H9 (cell line): ENCODE measurements at regions not wholly inside any gene's neighbourhood (a gene's known extent, or its start where the extent isn't known, plus 50 kb on each side); places are given as distances from the start of the nearest gene placed in this dataset.

Experiments used
- DNase-seq: peaks from one replicate; pipeline ENCODE4 v3.0.0-alpha.2; 2017
- H2AFZ ChIP-seq: one replicate; pipeline ENCODE4 v1.6.1; 2013; ENCODE audit warnings: mild to moderate bottlenecking, low read length, control low read depth, moderate library complexity
- H2AK5ac ChIP-seq: 2 replicates; pipeline ENCODE4 v1.6.1; 2013; ENCODE audit warnings: low read length, control low read depth, mixed read lengths; ENCODE audit not compliant: insufficient read length
- H2BK120ac ChIP-seq: one replicate; pipeline ENCODE4 v1.6.1; 2013; ENCODE audit warnings: low read depth, mild to moderate bottlenecking, low read length, control low read depth, inconsistent platforms; ENCODE audit not compliant: poor library complexity, severe bottlenecking
- H2BK12ac ChIP-seq: 2 replicates; pipeline ENCODE4 v1.6.1; 2013; ENCODE audit warnings: low read length, control low read depth, mixed read lengths, low read depth; ENCODE audit not compliant: insufficient read length
- H2BK15ac ChIP-seq: 2 replicates; pipeline ENCODE4 v1.6.1; 2013; ENCODE audit warnings: low read depth, low read length, control low read depth
- H2BK20ac ChIP-seq: one replicate; pipeline ENCODE4 v1.6.1; 2013; ENCODE audit warnings: low read depth, mild to moderate bottlenecking, low read length, control low read depth, inconsistent platforms; ENCODE audit not compliant: poor library complexity, severe bottlenecking
- H2BK5ac ChIP-seq: 2 replicates; pipeline ENCODE4 v1.6.1; 2013; ENCODE audit warnings: low read length, control low read depth, mixed read lengths; ENCODE audit not compliant: insufficient read length
- H3K14ac ChIP-seq: 2 replicates; pipeline ENCODE4 v1.6.1; 2013; ENCODE audit warnings: low read length, control low read depth; ENCODE audit not compliant: insufficient read depth
- H3K18ac ChIP-seq: 2 replicates; pipeline ENCODE4 v1.6.1; 2013; ENCODE audit warnings: low read depth, mild to moderate bottlenecking, mixed read lengths, low read length, control low read depth; ENCODE audit not compliant: insufficient read length
- H3K23ac ChIP-seq: 2 replicates; pipeline ENCODE4 v1.6.1; 2013; ENCODE audit warnings: low read length, control low read depth, mixed read lengths, low read depth; ENCODE audit not compliant: insufficient read length
- H3K23me2 ChIP-seq: 2 replicates; pipeline ENCODE4 v1.6.1; 2013; ENCODE audit warnings: low read depth, mild to moderate bottlenecking, mixed read lengths, low read length, control low read depth; ENCODE audit not compliant: insufficient read length, poor library complexity, severe bottlenecking
- H3K27ac ChIP-seq: 2 replicates; pipeline ENCODE4 v1.5.1; 2013; ENCODE audit warnings: low read length, control low read depth, mixed read lengths, low read depth; ENCODE audit not compliant: insufficient read length
- H3K27me3 ChIP-seq: 2 replicates; pipeline ENCODE4 v1.6.1; 2013; ENCODE audit warnings: low read length, control low read depth, inconsistent platforms; ENCODE audit not compliant: insufficient read depth
- H3K4ac ChIP-seq: 2 replicates; pipeline ENCODE4 v1.6.1; 2013; ENCODE audit warnings: low read depth, mild to moderate bottlenecking, control low read depth, inconsistent platforms, low read length, moderate library complexity
- H3K4me1 ChIP-seq: 2 replicates; pipeline ENCODE4 v1.6.1; 2013; ENCODE audit warnings: low read length, control low read depth, inconsistent platforms; ENCODE audit not compliant: insufficient read depth
- H3K4me2 ChIP-seq: 2 replicates; pipeline ENCODE4 v1.6.1; 2013; ENCODE audit warnings: low read length, control low read depth, mixed read lengths; ENCODE audit not compliant: insufficient read length, insufficient read depth
- H3K56ac ChIP-seq: 2 replicates; pipeline ENCODE4 v1.6.1; 2013; ENCODE audit warnings: low read depth, mild to moderate bottlenecking, mixed read lengths, low read length, control low read depth; ENCODE audit not compliant: insufficient read length
- H3K79me1 ChIP-seq: 2 replicates; pipeline ENCODE4 v1.6.1; 2013; ENCODE audit warnings: low read depth, mild to moderate bottlenecking, moderate library complexity, low read length, control low read depth, inconsistent platforms; ENCODE audit not compliant: insufficient read depth, poor library complexity, severe bottlenecking
- H3K79me2 ChIP-seq: 2 replicates; pipeline ENCODE4 v1.6.1; 2013; ENCODE audit warnings: low read length, control low read depth, inconsistent platforms; ENCODE audit not compliant: insufficient read depth
- H3K9ac ChIP-seq: 2 replicates; pipeline ENCODE4 v1.6.1; 2013; ENCODE audit warnings: low read length, control low read depth, mixed read lengths; ENCODE audit not compliant: insufficient read length; ENCODE audit errors: extremely low read depth
- H3K9me3 ChIP-seq: one replicate; pipeline ENCODE4 v1.6.1; 2013; ENCODE audit warnings: low read depth, low read length, inconsistent platforms; ENCODE audit not compliant: control insufficient read depth
- H3T11ph ChIP-seq: one replicate; pipeline ENCODE4 v1.6.1; 2013; ENCODE audit warnings: mild to moderate bottlenecking, low read length, control low read depth, inconsistent platforms
- H4K20me1 ChIP-seq: one replicate; pipeline ENCODE4 v1.6.1; 2013; ENCODE audit not compliant: control insufficient read depth, insufficient read length, insufficient read depth
- H4K5ac ChIP-seq: 2 replicates; pipeline ENCODE4 v1.6.1; 2013; ENCODE audit warnings: low read depth, mild to moderate bottlenecking, mixed read lengths, low read length, control low read depth; ENCODE audit not compliant: insufficient read length
- H4K8ac ChIP-seq: replicated peaks from 2 replicates; pipeline ENCODE4 v1.6.1; 2013; ENCODE audit warnings: low read length, control low read depth, mixed read lengths, low read depth; ENCODE audit not compliant: insufficient read length
- H4K91ac ChIP-seq: 2 replicates; pipeline ENCODE4 v1.6.1; 2013; ENCODE audit warnings: low read depth, mild to moderate bottlenecking, moderate library complexity, mixed read lengths, low read length, control low read depth; ENCODE audit not compliant: insufficient read length
- H3K27ac Mint-ChIP-seq, 3 experiments: 2 replicates in 2 of 3; 3 replicates in 1 of 3; pipeline ENCODE4 v1.8.0; 2020 to 2021; ENCODE audit warnings: mixed read lengths in 3 of 3, mild to moderate bottlenecking in 1 of 3, moderate library complexity in 1 of 3
- H3K27me3 Mint-ChIP-seq: 2 replicates; pipeline ENCODE4 v1.8.0; 2021; ENCODE audit warnings: low read depth, mild to moderate bottlenecking, moderate library complexity, mixed read lengths
- H3K36me3 Mint-ChIP-seq, 3 experiments: 2 replicates in 2 of 3; 3 replicates in 1 of 3; pipeline ENCODE4 v1.8.0; 2020 to 2021; ENCODE audit warnings: low read depth in 3 of 3, mixed read lengths in 3 of 3; ENCODE audit not compliant: insufficient read depth in 1 of 3
- H3K4me1 Mint-ChIP-seq, 2 experiments: 2 replicates each; pipeline ENCODE4 v1.8.0; 2020; ENCODE audit warnings: mixed read lengths in 2 of 2
- H3K4me3 Mint-ChIP-seq, 2 experiments: 2 replicates in 1 of 2; 3 replicates in 1 of 2; pipeline ENCODE4 v1.8.0; 2020 to 2021; ENCODE audit warnings: mild to moderate bottlenecking in 2 of 2, mixed read lengths in 2 of 2, moderate library complexity in 1 of 2
- H3K9me3 Mint-ChIP-seq, 2 experiments: 2 replicates in 1 of 2; 3 replicates in 1 of 2; pipeline ENCODE4 v1.8.0; 2020; ENCODE audit warnings: mild to moderate bottlenecking in 2 of 2, mixed read lengths in 2 of 2, moderate library complexity in 1 of 2
- CTCF ChIP-seq: fragments of 200-600 bp; sonication (generic); conservative IDR thresholded peaks from 3 replicates; pipeline ENCODE4 v1.8.0; 2021; ENCODE audit warnings: antibody characterized with exemption, mild to moderate bottlenecking
- WGBS: extraction: QIAGEN DNeasy Blood & Tissue Kit; methylation state at CpG from one replicate; pipeline ENCODE4 v1.1.7; 2013; ENCODE audit warnings: missing lambda C conversion rate, low lambda C conversion rate, mixed read lengths; ENCODE audit not compliant: insufficient read length; ENCODE audit errors: extremely low coverage; 5-methylcytosine and 5-hydroxymethylcytosine counted together

DNA sequence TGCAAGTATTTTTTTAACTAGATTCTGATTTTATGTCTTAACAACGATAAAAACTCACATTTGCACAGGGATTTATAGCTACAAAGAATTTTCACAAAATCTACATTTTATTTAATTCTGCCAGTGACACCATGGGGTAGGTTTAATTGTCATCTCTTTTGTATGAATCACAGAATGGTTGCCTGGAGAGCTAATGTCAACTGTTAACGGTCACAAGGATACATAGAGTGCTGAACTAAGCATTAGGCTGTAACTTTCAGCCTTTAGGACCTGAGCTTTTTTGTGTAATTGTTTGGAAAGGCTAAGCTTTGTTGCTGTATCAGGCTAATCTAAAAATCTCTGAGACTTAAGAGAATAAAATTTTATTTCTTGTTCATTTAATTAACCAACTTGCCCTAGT, 465.3 kb upstream of the TBX3 start:
- Histone ChIP-seq H3K4me1 (peaks cover 7% of the 10 kb centered on the region; the same call in 1 of the 2 replicates), H3K79me2 (no peaks in the 10 kb centered on the region), H3K27me3 (no peaks in the 10 kb centered on the region), H2AK5ac (no peak overlapping the region), H3K23me2 (no peaks in the 10 kb centered on the region), H3K9me3 (no peaks in the 10 kb centered on the region), H4K8ac (no peak overlapping the region), H2BK12ac (no peak overlapping the region), H3K4me2 (no peak overlapping the region), H3K18ac (no peak overlapping the region), H2AFZ (no peak overlapping the region), H3K56ac (no peak overlapping the region), H2BK120ac (no peak overlapping the region), H3K14ac (no peak overlapping the region), H4K91ac (no peak overlapping the region), H3K9ac (no peak overlapping the region), H2BK20ac (no peak overlapping the region), H3K4ac (no peak overlapping the region), H2BK5ac (no peak overlapping the region), H3T11ph (no peak overlapping the region), H4K5ac (no peak overlapping the region), H3K79me1 (no peaks in the 10 kb centered on the region), H4K20me1 (no peaks in the 10 kb centered on the region), H3K23ac (no peak overlapping the region), H3K27ac (no peak overlapping the region), H2BK15ac (no peak overlapping the region)
- TF ChIP-seq CTCF, result no peak
- H3K36me3 Mint-ChIP-seq, result no peaks in the 10 kb centered on the region; a peak in 1 of 7 replicates
- WGBS, result no CpG with 5 or more reads among the region's 2 CpGs
- no peaks in the 10 kb centered on the region for H3K9me3 Mint-ChIP-seq
- no peak overlapping the region for H3K27ac Mint-ChIP-seq
- H3K27me3 Mint-ChIP-seq, result peaks cover 4% of the 10 kb centered on the region
- no peak for DNase-seq
- no peak overlapping the region for H3K4me3 Mint-ChIP-seq
- H3K4me1 Mint-ChIP-seq, result peaks cover 14 to 15% of the 10 kb centered on the region in 2 experiments
